ENCODE measurements at regions not wholly inside any gene's neighbourhood (a gene's known extent, or its start where the extent isn't known, plus 50 kb on each side); places are given as distances from the start of the nearest gene placed in this dataset.

DNA sequence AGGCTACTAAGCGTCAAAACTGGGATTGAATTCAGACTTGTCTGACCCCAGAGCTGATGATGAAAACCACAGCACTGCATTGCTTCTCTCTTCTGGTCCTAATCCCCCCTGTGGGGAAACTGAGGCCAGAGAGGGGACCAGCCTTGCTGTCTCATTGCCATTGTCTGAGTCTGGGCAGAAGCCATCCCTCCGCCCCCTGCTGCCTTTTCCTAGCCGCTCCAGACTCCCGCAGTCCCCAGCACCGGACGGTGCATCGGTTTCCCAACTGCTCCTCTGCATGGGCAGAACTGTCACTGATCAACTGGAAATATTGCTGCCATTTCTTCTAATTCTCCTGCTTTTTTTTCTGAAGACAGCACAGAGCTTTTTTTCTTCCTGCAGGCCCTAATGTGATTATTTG is 157.4 kb downstream of the ACTL8 start:
- TF ChIP-seq ZNF112 (tag by site-specific recombination; IDR thresholded peaks at IDR 0.05): no peak
- no peak for TF ChIP-seq ZNF404 (tag by site-specific recombination; IDR thresholded peaks at IDR 0.05)
- TF ChIP-seq ZNF776 (tag by site-specific recombination; IDR thresholded peaks at IDR 0.05; ENCODE audit: borderline replicate concordance): no peak
- TF ChIP-seq ZNF391 (tag by site-specific recombination; IDR thresholded peaks at IDR 0.05; ENCODE audit: borderline replicate concordance, low read depth): no peak
- TF ChIP-seq ZNF660 (tag by site-specific recombination; IDR thresholded peaks at IDR 0.05): no peak
- TF ChIP-seq ZNF221 (tag by site-specific recombination; IDR thresholded peaks at IDR 0.05; ENCODE audit: borderline replicate concordance): no peak
- TF ChIP-seq ZNF214 (tag by site-specific recombination; IDR thresholded peaks at IDR 0.05; ENCODE audit: borderline replicate concordance): no peak
- no peak for TF ChIP-seq ZNF585B (tag by site-specific recombination; IDR thresholded peaks at IDR 0.05)
- TF ChIP-seq ZNF600 (tag by site-specific recombination; IDR thresholded peaks at IDR 0.05): no peak
- TF ChIP-seq ZNF623 (tag by site-specific recombination; IDR thresholded peaks at IDR 0.05): no peak
- no peak for TF ChIP-seq PRDM1 (tag by site-specific recombination; IDR thresholded peaks at IDR 0.05)
- TF ChIP-seq ZNF37A (tag by site-specific recombination; IDR thresholded peaks at IDR 0.05): no peak
- no peak for TF ChIP-seq ZNF175 (tag by site-specific recombination; IDR thresholded peaks at IDR 0.05)
- no peak for TF ChIP-seq ZNF138 (tag by site-specific recombination; IDR thresholded peaks at IDR 0.05; ENCODE audit: borderline replicate concordance)

GRCh38 chr1:17913326-17914115 is 158.4 kb downstream of the ACTL8 start:
- Histone ChIP-seq H3K4me1 (ENCODE audit: control insufficient read depth, insufficient read depth, low read length) (0 out of 2 replicates have a peak, but pooled peaks cover 4% of the 10 kb centered on the region), H3K4me3 (ENCODE audit: low read depth, low read length) (no peak overlapping the region), H3K9me3 (ENCODE audit: control insufficient read depth, insufficient read depth, low read depth, low read length) (no peaks in the 10 kb centered on the region), H3K27ac (ENCODE audit: extremely low read depth, low read depth, low read length) (no peak overlapping the region), H3K36me3 (ENCODE audit: control insufficient read depth in 2 of 2, insufficient read depth in 1 of 2, low read length in 2 of 2) (no peaks in the 10 kb centered on the region)
- ChIA-PET CTCF (interaction anchor here (0.5 to 3.0 kb wide), 3 partner anchors 9 to 364 kb away, joined by 3 to 14 read pairs (median 3); no protein-coding TSS in a partner anchor), POLR2A (no interaction called here)
- TF ChIP-seq ZIC2 (tag by site-specific recombination; IDR thresholded peaks at IDR 0.05) (peak; percentile 42), ZNF133 (tag by site-specific recombination; IDR thresholded peaks at IDR 0.05) (no peak), EGR2 (tag by site-specific recombination; IDR thresholded peaks at IDR 0.05; ENCODE audit: low read depth) (peak; percentile 44; the same call in 1 of the 2 replicates), ZFHX2 (tag by site-specific recombination; conservative IDR thresholded peaks at IDR 0.05) (peak; percentile 66)
- TF ChIP-seq, protein P1, sequence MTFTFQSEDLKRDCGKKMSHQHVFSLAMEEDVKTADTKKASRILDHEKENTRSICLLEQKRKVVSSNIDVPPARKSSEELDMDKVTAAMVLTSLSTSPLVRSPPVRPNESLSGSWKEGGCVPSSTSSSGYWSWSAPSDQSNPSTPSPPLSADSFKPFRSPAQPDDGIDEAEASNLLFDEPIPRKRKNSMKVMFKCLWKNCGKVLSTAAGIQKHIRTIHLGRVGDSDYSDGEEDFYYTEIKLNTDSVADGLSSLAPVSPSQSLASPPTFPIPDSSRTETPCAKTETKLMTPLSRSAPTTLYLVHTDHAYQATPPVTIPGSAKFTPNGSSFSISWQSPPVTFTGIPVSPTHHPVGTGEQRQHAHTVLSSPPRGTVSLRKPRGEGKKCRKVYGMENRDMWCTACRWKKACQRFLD (tag by site-specific recombination; IDR thresholded peaks at IDR 0.05): no peak
- TF ChIP-seq, protein P2, sequence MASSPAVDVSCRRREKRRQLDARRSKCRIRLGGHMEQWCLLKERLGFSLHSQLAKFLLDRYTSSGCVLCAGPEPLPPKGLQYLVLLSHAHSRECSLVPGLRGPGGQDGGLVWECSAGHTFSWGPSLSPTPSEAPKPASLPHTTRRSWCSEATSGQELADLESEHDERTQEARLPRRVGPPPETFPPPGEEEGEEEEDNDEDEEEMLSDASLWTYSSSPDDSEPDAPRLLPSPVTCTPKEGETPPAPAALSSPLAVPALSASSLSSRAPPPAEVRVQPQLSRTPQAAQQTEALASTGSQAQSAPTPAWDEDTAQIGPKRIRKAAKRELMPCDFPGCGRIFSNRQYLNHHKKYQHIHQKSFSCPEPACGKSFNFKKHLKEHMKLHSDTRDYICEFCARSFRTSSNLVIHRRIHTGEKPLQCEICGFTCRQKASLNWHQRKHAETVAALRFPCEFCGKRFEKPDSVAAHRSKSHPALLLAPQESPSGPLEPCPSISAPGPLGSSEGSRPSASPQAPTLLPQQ (tag by site-specific recombination; IDR thresholded peaks at IDR 0.05): no peak
- TF ChIP-seq, protein P3, sequence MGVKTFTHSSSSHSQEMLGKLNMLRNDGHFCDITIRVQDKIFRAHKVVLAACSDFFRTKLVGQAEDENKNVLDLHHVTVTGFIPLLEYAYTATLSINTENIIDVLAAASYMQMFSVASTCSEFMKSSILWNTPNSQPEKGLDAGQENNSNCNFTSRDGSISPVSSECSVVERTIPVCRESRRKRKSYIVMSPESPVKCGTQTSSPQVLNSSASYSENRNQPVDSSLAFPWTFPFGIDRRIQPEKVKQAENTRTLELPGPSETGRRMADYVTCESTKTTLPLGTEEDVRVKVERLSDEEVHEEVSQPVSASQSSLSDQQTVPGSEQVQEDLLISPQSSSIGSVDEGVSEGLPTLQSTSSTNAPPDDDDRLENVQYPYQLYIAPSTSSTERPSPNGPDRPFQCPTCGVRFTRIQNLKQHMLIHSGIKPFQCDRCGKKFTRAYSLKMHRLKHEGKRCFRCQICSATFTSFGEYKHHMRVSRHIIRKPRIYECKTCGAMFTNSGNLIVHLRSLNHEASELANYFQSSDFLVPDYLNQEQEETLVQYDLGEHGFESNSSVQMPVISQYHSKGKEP (tag by site-specific recombination; IDR thresholded peaks at IDR 0.05): no peak

More for the DNA sequence above, 157.4 kb downstream of the ACTL8 start:
- no peak overlapping the region for H3K4me3 ChIP-seq (ENCODE audit: low read depth, low read length)
- no peaks in the 10 kb centered on the region for H3K9me3 ChIP-seq (ENCODE audit: control insufficient read depth, insufficient read depth, low read depth, low read length)
- ChIA-PET CTCF (interaction anchor here (0.6 to 3.0 kb wide), 4 partner anchors 10 to 685 kb away, joined by 3 to 14 read pairs (median 4); no protein-coding TSS in a partner anchor), POLR2A (no interaction called here)
- no peak overlapping the region for H3K27ac ChIP-seq (ENCODE audit: extremely low read depth, low read depth, low read length)
- H3K36me3 ChIP-seq (ENCODE audit: control insufficient read depth in 2 of 2, insufficient read depth in 1 of 2, low read length in 2 of 2): no peaks in the 10 kb centered on the region
- 0 out of 2 replicates have a peak, but pooled peaks cover 4% of the 10 kb centered on the region for H3K4me1 ChIP-seq (ENCODE audit: control insufficient read depth, insufficient read depth, low read length)
